ENCODE measurements at regions not wholly inside any gene's neighbourhood (a gene's known extent, or its start where the extent isn't known, plus 50 kb on each side); places are given as distances from the start of the nearest gene placed in this dataset.

- TF ChIP-seq, protein P1, sequence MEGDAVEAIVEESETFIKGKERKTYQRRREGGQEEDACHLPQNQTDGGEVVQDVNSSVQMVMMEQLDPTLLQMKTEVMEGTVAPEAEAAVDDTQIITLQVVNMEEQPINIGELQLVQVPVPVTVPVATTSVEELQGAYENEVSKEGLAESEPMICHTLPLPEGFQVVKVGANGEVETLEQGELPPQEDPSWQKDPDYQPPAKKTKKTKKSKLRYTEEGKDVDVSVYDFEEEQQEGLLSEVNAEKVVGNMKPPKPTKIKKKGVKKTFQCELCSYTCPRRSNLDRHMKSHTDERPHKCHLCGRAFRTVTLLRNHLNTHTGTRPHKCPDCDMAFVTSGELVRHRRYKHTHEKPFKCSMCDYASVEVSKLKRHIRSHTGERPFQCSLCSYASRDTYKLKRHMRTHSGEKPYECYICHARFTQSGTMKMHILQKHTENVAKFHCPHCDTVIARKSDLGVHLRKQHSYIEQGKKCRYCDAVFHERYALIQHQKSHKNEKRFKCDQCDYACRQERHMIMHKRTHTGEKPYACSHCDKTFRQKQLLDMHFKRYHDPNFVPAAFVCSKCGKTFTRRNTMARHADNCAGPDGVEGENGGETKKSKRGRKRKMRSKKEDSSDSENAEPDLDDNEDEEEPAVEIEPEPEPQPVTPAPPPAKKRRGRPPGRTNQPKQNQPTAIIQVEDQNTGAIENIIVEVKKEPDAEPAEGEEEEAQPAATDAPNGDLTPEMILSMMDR (conservative IDR thresholded peaks at IDR 0.05), result no peak
- no peak for TF ChIP-seq ZFX (IDR thresholded peaks at IDR 0.05)
These were observed 231.1 kb upstream of the PDZRN3 start for GRCh38 chr3:73855813-73856212.

All from C4-2B (cell line).